Right lobe of liver (tissue), 6 donors: ENCODE measurements at regions not wholly inside any gene's neighbourhood (a gene's known extent, or its start where the extent isn't known, plus 50 kb on each side); places are given as distances from the start of the nearest gene placed in this dataset.

Source experiments
- ATAC-seq, 4 donors: fragments of 200-7000 bp; cut with Tn5 transposase; one replicate each; pipeline ENCODE4 v1.9.1; 2020; ENCODE audit warnings: mild to moderate bottlenecking in 4 of 4, moderate library complexity in 4 of 4
- DNase-seq, 3 donors: peaks; one replicate each; pipeline ENCODE4 v3.0.0-alpha.2; 2020
- H3K27ac ChIP-seq, 3 donors: fragments of 200-600 bp; one replicate each; pipeline ENCODE4 v1.8.0; 2022
- H3K27me3 ChIP-seq, 2 donors: fragments of 200-600 bp; one replicate each; pipeline ENCODE4 v1.8.0; 2022
- H3K36me3 ChIP-seq, 4 donors: fragments of 200-600 bp; sonication (generic) in 1 of 4; one replicate each; pipeline versions ENCODE4 v1.5.1 to v1.8.0; 2017 to 2022; ENCODE audit warnings: control low read depth in 1 of 4
- H3K4me1 ChIP-seq, 4 donors: fragments of 200-600 bp; sonication (generic) in 1 of 4; one replicate each; pipeline versions ENCODE4 v1.5.1 to v1.8.0; 2017 to 2022; ENCODE audit warnings: control low read depth in 1 of 4
- H3K4me3 ChIP-seq, 3 donors: fragments of 200-600 bp; one replicate each; pipeline ENCODE4 v1.8.0; 2022
- H3K9me3 ChIP-seq, 4 donors: fragments of 200-600 bp; sonication (generic) in 1 of 4; one replicate each; pipeline versions ENCODE4 v1.5.1 to v1.8.0; 2017 to 2022; ENCODE audit warnings: control low read depth in 1 of 4
- POLR2A ChIP-seq: fragments of 450-650 bp; IDR thresholded peaks from one replicate; pipeline ENCODE4 v1.6.1; 2017; ENCODE audit warnings: antibody characterized with exemption, mild to moderate bottlenecking
- WGBS: methylation state at CpG from one replicate; pipeline ENCODE4 v1.1.6; 2018; ENCODE audit warnings: low coverage, low lambda C conversion rate; ENCODE audit not compliant: insufficient coverage; ENCODE audit errors: missing lambda C conversion rate; 5-methylcytosine and 5-hydroxymethylcytosine counted together
- intact Hi-C, 2 donors: fragments of 100-400 bp; cut with DNase I; formaldehyde crosslinking; loops; one replicate each; pipeline versions ENCODE4 v1.11.2 to v1.14.1; 2022
- TF ChIP-seq, protein P1 (sequence below), 4 donors: fragments of 200-600 bp in 3 of 4; fragments of 450-650 bp in 1 of 4; IDR thresholded peaks; one replicate each; pipeline versions ENCODE4 v1.5.1 to v1.8.0; 2016 to 2022; ENCODE audit warnings: antibody characterized with exemption in 4 of 4, mild to moderate bottlenecking in 2 of 4
- donor health status: DM: no; HTN: yes; CAD: no.
- donor health status: DM: no; HTN: no; CAD: no.
- donor health status: DM: no; HTN: no; CAD: no.
- donor health status: DM: no; HTN: yes; CAD: no.
- donor health status: DM: no; HTN: yes; CAD: no.

DNA sequence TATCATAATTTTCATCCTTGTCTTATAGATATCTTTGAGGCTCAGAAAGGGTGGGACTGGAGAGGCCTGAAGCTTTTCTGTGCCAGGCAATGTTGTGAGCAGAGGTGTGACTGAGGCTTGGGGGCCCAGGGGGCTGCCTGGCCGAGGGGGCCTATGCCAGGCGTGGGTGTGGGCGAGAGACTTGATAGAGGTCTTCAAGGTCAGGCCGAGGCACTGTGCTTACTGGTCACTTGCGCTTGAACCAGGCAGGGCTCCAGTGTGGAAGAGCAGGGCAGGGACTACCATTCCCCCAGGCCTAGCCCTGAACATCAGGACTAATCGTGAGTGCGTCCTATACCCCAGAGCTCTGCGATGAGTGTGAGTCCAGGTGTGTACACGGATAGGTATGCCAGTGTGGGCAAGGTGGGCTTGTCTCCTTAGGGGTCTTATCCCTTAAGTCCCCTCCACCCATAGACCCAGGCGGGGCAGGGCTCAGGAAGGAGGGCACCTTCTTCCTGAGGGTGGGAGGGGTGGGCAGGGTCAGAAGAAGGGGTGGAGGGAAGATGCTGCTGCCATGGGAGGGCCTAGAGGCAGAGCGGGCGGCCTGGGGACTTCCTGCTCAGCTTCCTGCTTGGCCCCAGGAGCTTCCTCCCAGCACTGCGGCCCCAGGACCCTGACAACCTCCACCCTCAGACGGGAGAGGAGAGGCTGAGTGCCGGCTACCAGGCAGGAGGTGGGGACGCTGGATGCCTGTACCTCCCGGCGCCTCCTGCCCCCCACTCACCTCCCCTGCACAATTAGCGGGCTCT lies 84.7 kb downstream of the LINGO1 start:
- ATAC-seq (peak in 1 of 4 donors; percentile 5), DNase-seq (peak in 1 of 3 donors; percentile 45)
- no peak overlapping the region for H3K27ac ChIP-seq
- no peaks in the 10 kb centered on the region for H3K9me3 ChIP-seq
- peaks cover 0 to 2% (median 0%) of the 10 kb centered on the region in 4 donors for H3K4me1 ChIP-seq
- H3K27me3 ChIP-seq = no peaks in the 10 kb centered on the region
- no peak overlapping the region for H3K4me3 ChIP-seq
- WGBS = 83% methylated on average over 5 of the region's 19 CpGs
- intact Hi-C loops = loop anchor here in 1 of 2 donors (10.0 kb wide), 1 partner anchor 523 kb away; no protein-coding TSS in a partner anchor
- H3K36me3 ChIP-seq = no peaks in the 10 kb centered on the region
- TF ChIP-seq POLR2A = no peak
- TF ChIP-seq, protein P1, sequence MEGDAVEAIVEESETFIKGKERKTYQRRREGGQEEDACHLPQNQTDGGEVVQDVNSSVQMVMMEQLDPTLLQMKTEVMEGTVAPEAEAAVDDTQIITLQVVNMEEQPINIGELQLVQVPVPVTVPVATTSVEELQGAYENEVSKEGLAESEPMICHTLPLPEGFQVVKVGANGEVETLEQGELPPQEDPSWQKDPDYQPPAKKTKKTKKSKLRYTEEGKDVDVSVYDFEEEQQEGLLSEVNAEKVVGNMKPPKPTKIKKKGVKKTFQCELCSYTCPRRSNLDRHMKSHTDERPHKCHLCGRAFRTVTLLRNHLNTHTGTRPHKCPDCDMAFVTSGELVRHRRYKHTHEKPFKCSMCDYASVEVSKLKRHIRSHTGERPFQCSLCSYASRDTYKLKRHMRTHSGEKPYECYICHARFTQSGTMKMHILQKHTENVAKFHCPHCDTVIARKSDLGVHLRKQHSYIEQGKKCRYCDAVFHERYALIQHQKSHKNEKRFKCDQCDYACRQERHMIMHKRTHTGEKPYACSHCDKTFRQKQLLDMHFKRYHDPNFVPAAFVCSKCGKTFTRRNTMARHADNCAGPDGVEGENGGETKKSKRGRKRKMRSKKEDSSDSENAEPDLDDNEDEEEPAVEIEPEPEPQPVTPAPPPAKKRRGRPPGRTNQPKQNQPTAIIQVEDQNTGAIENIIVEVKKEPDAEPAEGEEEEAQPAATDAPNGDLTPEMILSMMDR (IDR thresholded peaks at IDR 0.05) = no peak

DNA sequence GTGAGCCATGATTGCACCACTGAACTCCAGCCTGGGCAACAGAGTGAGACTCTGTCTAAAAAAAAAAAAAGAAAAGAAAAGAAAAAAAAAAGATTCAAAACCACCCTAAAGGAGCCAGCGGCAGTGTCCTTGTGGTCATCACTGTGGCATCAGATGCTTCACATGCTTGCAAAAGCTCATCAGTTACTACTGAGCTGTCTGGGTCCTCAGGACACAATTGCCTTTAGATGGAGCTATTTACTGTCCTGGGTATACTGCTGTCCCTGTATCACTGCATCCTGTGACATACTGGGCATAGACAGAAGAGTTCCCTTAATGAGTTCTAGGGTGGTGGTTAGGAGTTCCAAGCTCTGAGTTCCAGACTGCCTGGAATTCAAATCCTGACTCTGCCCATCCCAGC lies 85.8 kb downstream of the LINGO1 start:
- no peaks in the 10 kb centered on the region for H3K36me3 ChIP-seq
- no peak overlapping the region for H3K4me3 ChIP-seq
- H3K9me3 ChIP-seq = no peaks in the 10 kb centered on the region
- no peaks in the 10 kb centered on the region for H3K27me3 ChIP-seq
- 100% methylated on average over 1 of the region's 1 CpG for WGBS
- intact Hi-C loops = loop anchor here in 1 of 2 donors (10.0 kb wide), 1 partner anchor 522 kb away; no protein-coding TSS in a partner anchor
- H3K4me1 ChIP-seq = peaks cover 0 to 6% (median 0%) of the 10 kb centered on the region in 4 donors
- no peak for ATAC-seq
- no peak for DNase-seq
- TF ChIP-seq, protein P1 (IDR thresholded peaks at IDR 0.05) = no peak
- no peak for TF ChIP-seq POLR2A
- no peak overlapping the region for H3K27ac ChIP-seq

DNA sequence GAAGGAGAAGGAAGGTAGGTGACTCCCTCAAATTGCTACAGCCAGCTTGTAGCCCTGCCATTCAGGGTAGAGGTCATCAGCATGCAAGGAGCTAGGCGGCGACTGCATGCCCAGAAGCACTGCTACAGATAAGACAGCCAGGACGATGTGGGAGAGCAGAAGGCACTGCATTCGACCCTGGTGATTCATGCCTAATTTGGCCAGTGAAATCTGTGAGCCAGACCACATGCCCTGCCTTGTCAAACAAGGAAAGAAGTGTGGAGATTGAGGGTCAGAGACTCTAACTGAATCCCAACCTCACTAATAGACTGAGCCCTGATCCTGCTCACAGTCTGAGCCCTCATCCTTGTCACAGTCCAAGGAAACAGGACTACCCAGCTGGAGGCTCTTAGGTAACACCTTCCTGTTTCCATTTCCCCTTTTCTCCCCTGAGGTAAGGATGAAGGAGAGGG lies 86.6 kb downstream of the LINGO1 start:
- DNase-seq (peak in 1 of 3 donors; percentile 20), ATAC-seq (peak in 1 of 4 donors; percentile 13)
- H3K9me3 ChIP-seq = no peaks in the 10 kb centered on the region
- no peak overlapping the region for H3K4me3 ChIP-seq
- H3K4me1 ChIP-seq = peaks cover 0 to 6% (median 0%) of the 10 kb centered on the region in 4 donors
- H3K36me3 ChIP-seq = no peaks in the 10 kb centered on the region
- no peak overlapping the region for H3K27ac ChIP-seq
- intact Hi-C loops = loop anchor here in 1 of 2 donors (10.0 kb wide), 1 partner anchor 521 kb away; no protein-coding TSS in a partner anchor
- H3K27me3 ChIP-seq = no peaks in the 10 kb centered on the region
- 0% methylated on average over 2 of the region's 4 CpGs for WGBS
- TF ChIP-seq, protein P1 (IDR thresholded peaks at IDR 0.05) = no peak

DNA sequence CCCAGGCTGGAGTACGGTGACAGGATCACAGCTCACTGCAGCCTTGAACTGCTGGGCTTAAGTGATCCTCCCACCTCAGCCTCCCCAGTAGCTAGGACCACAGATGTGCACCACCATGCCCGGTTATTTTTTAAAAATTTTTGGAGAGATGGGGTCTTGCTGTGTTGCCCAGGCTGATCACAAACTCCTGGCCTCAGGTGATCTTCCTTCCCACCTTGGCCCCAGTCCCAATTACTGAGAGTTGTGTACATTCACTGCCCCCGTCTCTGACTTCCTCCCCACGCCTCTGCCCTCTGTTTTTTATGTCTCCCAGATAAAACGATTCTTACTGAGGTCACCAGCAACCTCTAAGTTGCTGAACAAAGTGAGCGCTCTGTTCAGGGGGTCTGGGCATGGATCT lies 87.7 kb downstream of the LINGO1 start:
- Histone ChIP-seq H3K9me3 (no peaks in the 10 kb centered on the region), H3K4me1 (peaks cover 0 to 6% (median 0%) of the 10 kb centered on the region in 4 donors), H3K27me3 (no peaks in the 10 kb centered on the region), H3K27ac (no peak overlapping the region), H3K36me3 (no peaks in the 10 kb centered on the region), H3K4me3 (no peak overlapping the region)
- DNase-seq (no peak), ATAC-seq (no peak)
- intact Hi-C loops = loop anchor here in 1 of 2 donors (10.0 kb wide), 1 partner anchor 520 kb away; no protein-coding TSS in a partner anchor
- no peak for TF ChIP-seq POLR2A
- TF ChIP-seq, protein P1 (IDR thresholded peaks at IDR 0.05) = no peak
- 51% methylated on average over 5 of the region's 6 CpGs for WGBS
